AG04449 (cell line): ENCODE measurements at regions not wholly inside any gene's neighbourhood (a gene's known extent, or its start where the extent isn't known, plus 50 kb on each side); places are given as distances from the start of the nearest gene placed in this dataset.

Experiments
- CTCF ChIA-PET: fragments of 350-600 bp; formaldehyde crosslinking; extraction: SDS; loops from one replicate; lab custom pipeline; 2021; ENCODE audit warnings: antibody characterized with exemption; lab: Yijun Ruan, JAX
- POLR2A ChIA-PET: fragments of 400-600, 350-600 bp; formaldehyde crosslinking; extraction: SDS; loops from one replicate; lab custom pipeline; 2020; ENCODE audit warnings: antibody characterized with exemption, inconsistent platforms; lab: Yijun Ruan, JAX
- DNase-seq: peaks from one replicate; pipeline ENCODE4 v3.0.0-alpha.2; 2010; ENCODE audit warnings: low read depth, low spot score
- H3K4me3 ChIP-seq: 2 replicates; pipeline ENCODE4 v1.5.1; 2011; ENCODE audit warnings: low read depth, mild to moderate bottlenecking, control low read depth, low read length
- CTCF ChIP-seq: IDR thresholded peaks from one replicate; pipeline ENCODE4 v1.5.1; 2011; ENCODE audit warnings: mild to moderate bottlenecking, moderate library complexity, low read length, control low read depth, inconsistent platforms; ENCODE audit not compliant: insufficient read depth; ENCODE audit errors: missing control alignments

GRCh38 chr6:81556551-81556950 lies 195.9 kb downstream of the TENT5A start:
- POLR2A ChIA-PET: no interaction called here
- DNase-seq: no peak
- TF ChIP-seq CTCF: no peak
- CTCF ChIA-PET: no interaction called here
- H3K4me3 ChIP-seq: no peak overlapping the region

GRCh38 chr6:81553216-81553615 lies 199.3 kb downstream of the TENT5A start:
- no peak overlapping the region for H3K4me3 ChIP-seq
- TF ChIP-seq CTCF: no peak
- CTCF ChIA-PET: no interaction called here
- DNase-seq: no peak
- POLR2A ChIA-PET: no interaction called here

GRCh38 chr6:81552644-81553043 lies 199.8 kb downstream of the TENT5A start:
- TF ChIP-seq CTCF: no peak
- no peak for DNase-seq
- ChIA-PET CTCF (no interaction called here), POLR2A (no interaction called here)
- no peak overlapping the region for H3K4me3 ChIP-seq

GRCh38 chr6:81547149-81547548 lies 205.3 kb downstream of the TENT5A start:
- H3K4me3 ChIP-seq: no peak overlapping the region
- ChIA-PET CTCF (no interaction called here), POLR2A (no interaction called here)
- TF ChIP-seq CTCF: no peak
- no peak for DNase-seq

GRCh38 chr6:81534934-81535465 lies 217.5 kb downstream of the TENT5A start:
- no peak for TF ChIP-seq CTCF
- H3K4me3 ChIP-seq: no peak overlapping the region
- POLR2A ChIA-PET: no interaction called here
- CTCF ChIA-PET: no interaction called here
- DNase-seq: no peak

- ChIA-PET POLR2A (no interaction called here), CTCF (no interaction called here)
- no peak for TF ChIP-seq CTCF
- DNase-seq: no peak
- H3K4me3 ChIP-seq: no peak overlapping the region
These were observed 220.5 kb downstream of the TENT5A start for GRCh38 chr6:81531869-81532561.
